ENCODE measurements at regions not wholly inside any gene's neighbourhood (a gene's known extent, or its start where the extent isn't known, plus 50 kb on each side); places are given as distances from the start of the nearest gene placed in this dataset.

DNA sequence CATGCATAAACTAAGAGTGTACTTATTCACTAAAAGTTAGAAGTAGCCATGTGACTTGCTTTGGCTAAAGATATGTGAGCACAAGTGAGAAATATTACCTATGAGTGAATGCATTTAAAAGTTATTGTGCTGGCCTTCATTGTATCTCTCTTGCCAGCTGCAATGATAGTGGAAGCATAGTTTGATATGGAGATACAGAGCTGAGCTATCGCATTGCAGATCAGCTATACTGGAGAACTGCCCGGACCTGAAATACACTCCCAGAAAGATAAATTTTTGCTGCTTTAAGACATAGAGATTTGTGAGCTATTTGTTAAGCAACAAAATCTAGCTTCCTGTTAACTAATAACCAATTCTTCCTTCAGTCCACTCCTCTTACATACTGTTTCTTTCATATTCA is 571.1 kb downstream of the CPS1 start:
- no peak for TF ChIP-seq POLR2A (IDR thresholded peaks at IDR 0.05)
- TF ChIP-seq, protein P1, sequence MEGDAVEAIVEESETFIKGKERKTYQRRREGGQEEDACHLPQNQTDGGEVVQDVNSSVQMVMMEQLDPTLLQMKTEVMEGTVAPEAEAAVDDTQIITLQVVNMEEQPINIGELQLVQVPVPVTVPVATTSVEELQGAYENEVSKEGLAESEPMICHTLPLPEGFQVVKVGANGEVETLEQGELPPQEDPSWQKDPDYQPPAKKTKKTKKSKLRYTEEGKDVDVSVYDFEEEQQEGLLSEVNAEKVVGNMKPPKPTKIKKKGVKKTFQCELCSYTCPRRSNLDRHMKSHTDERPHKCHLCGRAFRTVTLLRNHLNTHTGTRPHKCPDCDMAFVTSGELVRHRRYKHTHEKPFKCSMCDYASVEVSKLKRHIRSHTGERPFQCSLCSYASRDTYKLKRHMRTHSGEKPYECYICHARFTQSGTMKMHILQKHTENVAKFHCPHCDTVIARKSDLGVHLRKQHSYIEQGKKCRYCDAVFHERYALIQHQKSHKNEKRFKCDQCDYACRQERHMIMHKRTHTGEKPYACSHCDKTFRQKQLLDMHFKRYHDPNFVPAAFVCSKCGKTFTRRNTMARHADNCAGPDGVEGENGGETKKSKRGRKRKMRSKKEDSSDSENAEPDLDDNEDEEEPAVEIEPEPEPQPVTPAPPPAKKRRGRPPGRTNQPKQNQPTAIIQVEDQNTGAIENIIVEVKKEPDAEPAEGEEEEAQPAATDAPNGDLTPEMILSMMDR (IDR thresholded peaks at IDR 0.05), result no peak

Data from body of pancreas (tissue), 4 donors.